Osteoblast (primary cell): ENCODE measurements at regions not wholly inside any gene's neighbourhood (a gene's known extent, or its start where the extent isn't known, plus 50 kb on each side); places are given as distances from the start of the nearest gene placed in this dataset.

Experiments
- DNase-seq: peaks from one replicate; pipeline ENCODE4 v3.0.0; 2011; ENCODE audit warnings: low spot score, mixed read lengths; ENCODE audit not compliant: insufficient read length; ENCODE audit errors: missing footprints
- H2AFZ ChIP-seq: 2 replicates; pipeline ENCODE4 v1.6.0; 2011; ENCODE audit warnings: mild to moderate bottlenecking, low read length
- H3K27ac ChIP-seq: 2 replicates; pipeline ENCODE4 v1.5.1; 2011; ENCODE audit warnings: mild to moderate bottlenecking, low read depth, low read length, moderate library complexity
- H3K27me3 ChIP-seq: 2 replicates; pipeline ENCODE4 v1.6.0; 2012; ENCODE audit warnings: mild to moderate bottlenecking, control low read depth, inconsistent platforms, low read length, moderate library complexity; ENCODE audit not compliant: insufficient read depth
- H3K36me3 ChIP-seq: 2 replicates; pipeline ENCODE4 v1.5.1; 2011; ENCODE audit warnings: mild to moderate bottlenecking, low read length, control low read depth, moderate library complexity; ENCODE audit not compliant: insufficient read depth
- H3K4me1 ChIP-seq: 2 replicates; pipeline ENCODE4 v1.5.1; 2011; ENCODE audit warnings: mild to moderate bottlenecking, low read length, control low read depth, moderate library complexity; ENCODE audit not compliant: insufficient read depth
- H3K4me2 ChIP-seq: 2 replicates; pipeline ENCODE4 v1.6.0; 2011; ENCODE audit warnings: mild to moderate bottlenecking, low read length; ENCODE audit not compliant: insufficient read depth
- H3K4me3 ChIP-seq: fragments of 200-600 bp; sonication (generic); 3 replicates; pipeline ENCODE4 v1.5.1; 2012; ENCODE audit warnings: mild to moderate bottlenecking, low read length, inconsistent platforms; ENCODE audit not compliant: insufficient read depth
- H3K79me2 ChIP-seq: 2 replicates; pipeline ENCODE4 v1.6.0; 2012; ENCODE audit warnings: mild to moderate bottlenecking, low read length, control low read depth, inconsistent platforms; ENCODE audit not compliant: insufficient read depth
- H3K9me3 ChIP-seq: 2 replicates; pipeline ENCODE4 v1.5.1; 2011; ENCODE audit warnings: low read depth, low read length, control low read depth
- H4K20me1 ChIP-seq: 2 replicates; pipeline ENCODE4 v1.6.0; 2012; ENCODE audit warnings: mild to moderate bottlenecking, low read length, control low read depth; ENCODE audit not compliant: insufficient read depth
- CTCF ChIP-seq: IDR thresholded peaks from 2 replicates; pipeline ENCODE4 v1.5.1; 2011; ENCODE audit warnings: mild to moderate bottlenecking, low read depth, low read length, moderate library complexity; ENCODE audit errors: extremely low read depth

GRCh38 chr11:27192184-27192583 lies 151.6 kb downstream of the BBOX1 start:
- no peak for TF ChIP-seq CTCF
- no peak for DNase-seq
- H2AFZ ChIP-seq, result no peak overlapping the region
- H3K36me3 ChIP-seq, result no peaks in the 10 kb centered on the region
- no peaks in the 10 kb centered on the region for H3K79me2 ChIP-seq
- H3K27me3 ChIP-seq, result no peaks in the 10 kb centered on the region
- no peaks in the 10 kb centered on the region for H3K9me3 ChIP-seq
- H3K4me2 ChIP-seq, result no peak overlapping the region
- H3K27ac ChIP-seq, result no peak overlapping the region
- H3K4me1 ChIP-seq, result peaks cover 12% of the 10 kb centered on the region
- H3K4me3 ChIP-seq, result no peak overlapping the region
- H4K20me1 ChIP-seq, result no peaks in the 10 kb centered on the region

- peaks cover 12% of the 10 kb centered on the region for H3K4me1 ChIP-seq
- no peak for DNase-seq
- no peak overlapping the region for H3K4me2 ChIP-seq
- no peaks in the 10 kb centered on the region for H4K20me1 ChIP-seq
- H3K9me3 ChIP-seq, result no peaks in the 10 kb centered on the region
- no peaks in the 10 kb centered on the region for H3K36me3 ChIP-seq
- no peaks in the 10 kb centered on the region for H3K79me2 ChIP-seq
- no peak overlapping the region for H3K27ac ChIP-seq
- no peaks in the 10 kb centered on the region for H3K27me3 ChIP-seq
- H2AFZ ChIP-seq, result no peak overlapping the region
- TF ChIP-seq CTCF, result no peak
- no peak overlapping the region for H3K4me3 ChIP-seq
Measured at GRCh38 chr11:27191639-27192038, 151.0 kb downstream of the BBOX1 start.

GRCh38 chr11:27188696-27189095 lies 148.1 kb downstream of the BBOX1 start:
- Histone ChIP-seq H2AFZ (no peak overlapping the region), H3K36me3 (no peaks in the 10 kb centered on the region), H3K4me1 (peaks cover 15% of the 10 kb centered on the region), H3K27me3 (no peaks in the 10 kb centered on the region), H3K79me2 (no peaks in the 10 kb centered on the region), H3K9me3 (no peaks in the 10 kb centered on the region), H3K4me2 (no peak overlapping the region), H3K4me3 (no peak overlapping the region), H4K20me1 (no peaks in the 10 kb centered on the region), H3K27ac (no peak overlapping the region)
- no peak for DNase-seq
- TF ChIP-seq CTCF, result no peak

GRCh38 chr11:27187848-27188621 lies 147.4 kb downstream of the BBOX1 start:
- no peaks in the 10 kb centered on the region for H3K79me2 ChIP-seq
- DNase-seq, result no peak
- H2AFZ ChIP-seq, result no peak overlapping the region
- H3K4me1 ChIP-seq, result peaks cover 15% of the 10 kb centered on the region
- no peaks in the 10 kb centered on the region for H3K27me3 ChIP-seq
- no peaks in the 10 kb centered on the region for H3K9me3 ChIP-seq
- H3K27ac ChIP-seq, result no peak overlapping the region
- H3K4me3 ChIP-seq, result no peak overlapping the region
- no peaks in the 10 kb centered on the region for H3K36me3 ChIP-seq
- no peak overlapping the region for H3K4me2 ChIP-seq
- no peaks in the 10 kb centered on the region for H4K20me1 ChIP-seq
- no peak for TF ChIP-seq CTCF
